ENCODE measurements at regions not wholly inside any gene's neighbourhood (a gene's known extent, or its start where the extent isn't known, plus 50 kb on each side); places are given as distances from the start of the nearest gene placed in this dataset.
"Not testable (repeated sequence)": the region's sequence is repeated elsewhere in the genome, so short reads cannot be mapped to it uniquely, and the experiment has no call there.

GRCh38 chr7:131808156-131808555, 251.7 kb upstream of the PODXL start:
- peaks cover 12% of the 10 kb centered on the region for H3K27me3 Mint-ChIP-seq (ENCODE audit: low read depth)
- H3K27ac Mint-ChIP-seq; H3K4me1 Mint-ChIP-seq (ENCODE audit: low read depth); H3K4me3 Mint-ChIP-seq; H3K9me3 Mint-ChIP-seq; H3K36me3 Mint-ChIP-seq (ENCODE audit: low read depth); CTCF ChIA-PET; intact Hi-C loops (cut with micrococcal nuclease); DNase-seq: not testable (repeated sequence)

GRCh38 chr7:131803816-131804215, 247.4 kb upstream of the PODXL start:
- Mint-ChIP-seq H3K36me3 (ENCODE audit: low read depth) (no peaks in the 10 kb centered on the region), H3K27ac (no peak overlapping the region), H3K27me3 (ENCODE audit: low read depth) (peaks cover 9% of the 10 kb centered on the region), H3K4me3 (no peak overlapping the region), H3K9me3 (no peaks in the 10 kb centered on the region), H3K4me1 (ENCODE audit: low read depth) (no peaks in the 10 kb centered on the region)
- intact Hi-C loops (cut with micrococcal nuclease): no loop called here
- CTCF ChIA-PET: no interaction called here
- DNase-seq: no peak

GRCh38 chr7:131802195-131802864, 245.9 kb upstream of the PODXL start:
- H3K9me3 Mint-ChIP-seq: no peaks in the 10 kb centered on the region
- intact Hi-C loops (cut with micrococcal nuclease): no loop called here
- CTCF ChIA-PET: no interaction called here

GRCh38 chr7:131800531-131800930, 244.1 kb upstream of the PODXL start:
- CTCF ChIA-PET: no interaction called here
- no peak for DNase-seq

More at GRCh38 chr7:131802195-131802864, 245.9 kb upstream of the PODXL start:
- Mint-ChIP-seq H3K36me3 (ENCODE audit: low read depth) (no peaks in the 10 kb centered on the region), H3K4me1 (ENCODE audit: low read depth) (no peaks in the 10 kb centered on the region), H3K27me3 (ENCODE audit: low read depth) (peaks cover 6% of the 10 kb centered on the region), H3K27ac (no peak overlapping the region), H3K4me3 (no peak overlapping the region)
- DNase-seq: no peak

GRCh38 chr7:131800008-131800407, 243.6 kb upstream of the PODXL start:
- no peak overlapping the region for H3K27ac Mint-ChIP-seq
- intact Hi-C loops (cut with micrococcal nuclease): no loop called here
- peaks cover 2% of the 10 kb centered on the region for H3K27me3 Mint-ChIP-seq (ENCODE audit: low read depth)
- CTCF ChIA-PET: no interaction called here
- no peaks in the 10 kb centered on the region for H3K4me1 Mint-ChIP-seq (ENCODE audit: low read depth)
- no peak for DNase-seq
- H3K9me3 Mint-ChIP-seq: no peaks in the 10 kb centered on the region
- no peaks in the 10 kb centered on the region for H3K36me3 Mint-ChIP-seq (ENCODE audit: low read depth)
- no peak overlapping the region for H3K4me3 Mint-ChIP-seq

More at GRCh38 chr7:131800531-131800930, 244.1 kb upstream of the PODXL start:
- Mint-ChIP-seq H3K27me3 (ENCODE audit: low read depth) (peaks cover 4% of the 10 kb centered on the region), H3K36me3 (ENCODE audit: low read depth) (no peaks in the 10 kb centered on the region), H3K27ac (no peak overlapping the region), H3K4me1 (ENCODE audit: low read depth) (no peaks in the 10 kb centered on the region), H3K9me3 (no peaks in the 10 kb centered on the region), H3K4me3 (no peak overlapping the region)
- intact Hi-C loops (cut with micrococcal nuclease): no loop called here

- no peak for DNase-seq
- CTCF ChIA-PET: no interaction called here
- no peaks in the 10 kb centered on the region for H3K9me3 Mint-ChIP-seq
These were observed 241.4 kb upstream of the PODXL start for GRCh38 chr7:131797841-131798240.

GRCh38 chr7:131795400-131795799, 239.0 kb upstream of the PODXL start:
- no peaks in the 10 kb centered on the region for H3K9me3 Mint-ChIP-seq
- H3K27ac Mint-ChIP-seq: no peak overlapping the region
- DNase-seq: no peak
- no peaks in the 10 kb centered on the region for H3K36me3 Mint-ChIP-seq (ENCODE audit: low read depth)
- CTCF ChIA-PET: no interaction called here
- intact Hi-C loops (cut with micrococcal nuclease): no loop called here
- no peak overlapping the region for H3K4me3 Mint-ChIP-seq
- peaks cover 6% of the 10 kb centered on the region for H3K27me3 Mint-ChIP-seq (ENCODE audit: low read depth)
- no peaks in the 10 kb centered on the region for H3K4me1 Mint-ChIP-seq (ENCODE audit: low read depth)

More at GRCh38 chr7:131797841-131798240, 241.4 kb upstream of the PODXL start:
- H3K27ac Mint-ChIP-seq: no peak overlapping the region
- no peaks in the 10 kb centered on the region for H3K36me3 Mint-ChIP-seq (ENCODE audit: low read depth)
- peaks cover 6% of the 10 kb centered on the region for H3K27me3 Mint-ChIP-seq (ENCODE audit: low read depth)
- no peaks in the 10 kb centered on the region for H3K4me1 Mint-ChIP-seq (ENCODE audit: low read depth)
- intact Hi-C loops (cut with micrococcal nuclease): no loop called here
- H3K4me3 Mint-ChIP-seq: no peak overlapping the region

- no peak for DNase-seq
- H3K27me3 Mint-ChIP-seq (ENCODE audit: low read depth): peaks cover 11% of the 10 kb centered on the region
- no peak overlapping the region for H3K27ac Mint-ChIP-seq
- intact Hi-C loops (cut with micrococcal nuclease): no loop called here
- no peaks in the 10 kb centered on the region for H3K9me3 Mint-ChIP-seq
- CTCF ChIA-PET: interaction anchor here (0.6 kb wide), 1 partner anchor 348 kb away, joined by 3 read pairs; no protein-coding TSS in a partner anchor
- no peaks in the 10 kb centered on the region for H3K36me3 Mint-ChIP-seq (ENCODE audit: low read depth)
- H3K4me1 Mint-ChIP-seq (ENCODE audit: low read depth): no peaks in the 10 kb centered on the region
- no peak overlapping the region for H3K4me3 Mint-ChIP-seq
These were observed 235.9 kb upstream of the PODXL start for GRCh38 chr7:131792311-131792710.

- CTCF ChIA-PET: no interaction called here
- no peak for DNase-seq
- intact Hi-C loops (cut with micrococcal nuclease): no loop called here
- no peak overlapping the region for H3K4me3 Mint-ChIP-seq
- peaks cover 10% of the 10 kb centered on the region for H3K27me3 Mint-ChIP-seq (ENCODE audit: low read depth)
- no peaks in the 10 kb centered on the region for H3K36me3 Mint-ChIP-seq (ENCODE audit: low read depth)
- H3K4me1 Mint-ChIP-seq (ENCODE audit: low read depth): no peaks in the 10 kb centered on the region
- no peaks in the 10 kb centered on the region for H3K9me3 Mint-ChIP-seq
- H3K27ac Mint-ChIP-seq: no peak overlapping the region
These were observed 230.7 kb upstream of the PODXL start for GRCh38 chr7:131787101-131787500.

- intact Hi-C loops (cut with micrococcal nuclease): no loop called here
- H3K36me3 Mint-ChIP-seq (ENCODE audit: low read depth): no peaks in the 10 kb centered on the region
- CTCF ChIA-PET: interaction anchor here (0.5 to 0.9 kb wide), 2 partner anchors 89 to 97 kb away, joined by 3 to 4 read pairs; no protein-coding TSS in a partner anchor
- no peak for DNase-seq
- H3K27ac Mint-ChIP-seq: no peak overlapping the region
- H3K4me3 Mint-ChIP-seq: no peak overlapping the region
- peaks cover 17% of the 10 kb centered on the region for H3K27me3 Mint-ChIP-seq (ENCODE audit: low read depth)
- H3K4me1 Mint-ChIP-seq (ENCODE audit: low read depth): no peaks in the 10 kb centered on the region
- no peaks in the 10 kb centered on the region for H3K9me3 Mint-ChIP-seq
These were observed 229.8 kb upstream of the PODXL start for GRCh38 chr7:131786204-131786603.

- H3K9me3 Mint-ChIP-seq: no peaks in the 10 kb centered on the region
- H3K27ac Mint-ChIP-seq: no peak overlapping the region
- DNase-seq: no peak
- H3K27me3 Mint-ChIP-seq (ENCODE audit: low read depth): peaks cover 10% of the 10 kb centered on the region
- no peaks in the 10 kb centered on the region for H3K4me1 Mint-ChIP-seq (ENCODE audit: low read depth)
- H3K4me3 Mint-ChIP-seq: no peak overlapping the region
- intact Hi-C loops (cut with micrococcal nuclease): no loop called here
- H3K36me3 Mint-ChIP-seq (ENCODE audit: low read depth): no peaks in the 10 kb centered on the region
- CTCF ChIA-PET: no interaction called here
These were observed 222.2 kb upstream of the PODXL start for GRCh38 chr7:131778601-131779000.

GRCh38 chr7:131774419-131775220, 218.2 kb upstream of the PODXL start:
- Mint-ChIP-seq H3K36me3 (ENCODE audit: low read depth) (no peaks in the 10 kb centered on the region), H3K4me3 (no peak overlapping the region), H3K9me3 (no peaks in the 10 kb centered on the region), H3K4me1 (ENCODE audit: low read depth) (no peaks in the 10 kb centered on the region), H3K27me3 (ENCODE audit: low read depth) (peaks cover 5% of the 10 kb centered on the region), H3K27ac (no peak overlapping the region)
- intact Hi-C loops (cut with micrococcal nuclease): no loop called here
- no peak for DNase-seq
- CTCF ChIA-PET: interaction anchor here (0.7 kb wide), 1 partner anchor 153 kb away, joined by 3 read pairs; no protein-coding TSS in a partner anchor

- no peaks in the 10 kb centered on the region for H3K4me1 Mint-ChIP-seq (ENCODE audit: low read depth)
- DNase-seq: no peak
- CTCF ChIA-PET: no interaction called here
- no peaks in the 10 kb centered on the region for H3K36me3 Mint-ChIP-seq (ENCODE audit: low read depth)
- intact Hi-C loops (cut with micrococcal nuclease): no loop called here
- H3K9me3 Mint-ChIP-seq: no peaks in the 10 kb centered on the region
- H3K27ac Mint-ChIP-seq: no peak overlapping the region
- peaks cover 5% of the 10 kb centered on the region for H3K27me3 Mint-ChIP-seq (ENCODE audit: low read depth)
- H3K4me3 Mint-ChIP-seq: no peak overlapping the region
These were observed 217.0 kb upstream of the PODXL start for GRCh38 chr7:131773413-131773812.

All from activated naive CD4-positive, alpha-beta T cell treated with anti-CD3 and anti-CD28 coated beads for 36 hours (primary cell).